Neutrophil (primary cell): ENCODE measurements at regions not wholly inside any gene's neighbourhood (a gene's known extent, or its start where the extent isn't known, plus 50 kb on each side); places are given as distances from the start of the nearest gene placed in this dataset.

Experiments used
- H3K27ac ChIP-seq: fragments of 200-600 bp; sonication (generic); 2 replicates; pipeline ENCODE4 v1.5.1; 2016; ENCODE audit warnings: mild to moderate bottlenecking, moderate library complexity
- H3K27me3 ChIP-seq: fragments of 200-600 bp; sonication (generic); 2 replicates; pipeline ENCODE4 v1.6.0; 2016; ENCODE audit warnings: mild to moderate bottlenecking
- H3K36me3 ChIP-seq: fragments of 200-600 bp; sonication (generic); 2 replicates; pipeline ENCODE4 v1.5.1; 2017
- H3K4me1 ChIP-seq, 2 experiments: fragments of 200-600 bp in 1 of 2; sonication (generic) in 1 of 2; 1 replicate in 1 of 2; 2 replicates in 1 of 2; pipeline versions ENCODE4 v1.5.1 to v1.6.1; 2013 to 2016; ENCODE audit warnings: low read depth in 1 of 2, low read length in 1 of 2, mild to moderate bottlenecking in 1 of 2, moderate library complexity in 1 of 2; ENCODE audit not compliant: control insufficient read depth in 1 of 2, insufficient read depth in 1 of 2
- H3K4me3 ChIP-seq, 2 experiments: fragments of 200-600 bp in 1 of 2; sonication (generic) in 1 of 2; 1 replicate in 1 of 2; 2 replicates in 1 of 2; pipeline ENCODE4 v1.5.1; 2013 to 2016; ENCODE audit warnings: low read depth in 1 of 2, low read length in 1 of 2, mild to moderate bottlenecking in 1 of 2, moderate library complexity in 1 of 2
- H3K9me3 ChIP-seq: fragments of 200-600 bp; sonication (generic); 2 replicates; pipeline ENCODE4 v1.5.1; 2016
- TF ChIP-seq, protein P1 (sequence below): fragments of 200-600 bp; sonication (generic); IDR thresholded peaks from 2 replicates; pipeline ENCODE4 v1.5.1; 2016; ENCODE audit warnings: antibody characterized with exemption

DNA sequence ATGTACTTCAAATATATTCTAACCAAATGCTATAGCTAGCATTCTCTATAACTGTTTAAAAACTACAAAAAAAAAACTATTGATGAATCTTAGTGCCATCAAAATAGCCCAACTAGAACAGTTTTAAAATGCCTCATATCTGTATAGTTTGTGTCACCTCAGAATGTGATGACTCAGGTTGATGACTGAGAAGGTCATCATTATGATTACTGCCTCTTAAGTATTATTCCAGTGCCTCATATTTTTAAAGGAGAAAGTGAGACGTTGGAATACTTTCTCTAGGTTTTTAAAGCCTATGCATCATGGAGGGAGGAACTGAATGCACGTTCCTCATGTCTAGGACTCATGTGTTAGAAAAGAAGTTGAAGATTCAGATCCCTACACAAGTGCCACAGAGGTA lies 88.2 kb downstream of the TMA16 start:
- H3K27me3 ChIP-seq: no peaks in the 10 kb centered on the region
- no peak overlapping the region for H3K27ac ChIP-seq
- H3K4me1 ChIP-seq: no peaks in the 10 kb centered on the region
- TF ChIP-seq, protein P1, sequence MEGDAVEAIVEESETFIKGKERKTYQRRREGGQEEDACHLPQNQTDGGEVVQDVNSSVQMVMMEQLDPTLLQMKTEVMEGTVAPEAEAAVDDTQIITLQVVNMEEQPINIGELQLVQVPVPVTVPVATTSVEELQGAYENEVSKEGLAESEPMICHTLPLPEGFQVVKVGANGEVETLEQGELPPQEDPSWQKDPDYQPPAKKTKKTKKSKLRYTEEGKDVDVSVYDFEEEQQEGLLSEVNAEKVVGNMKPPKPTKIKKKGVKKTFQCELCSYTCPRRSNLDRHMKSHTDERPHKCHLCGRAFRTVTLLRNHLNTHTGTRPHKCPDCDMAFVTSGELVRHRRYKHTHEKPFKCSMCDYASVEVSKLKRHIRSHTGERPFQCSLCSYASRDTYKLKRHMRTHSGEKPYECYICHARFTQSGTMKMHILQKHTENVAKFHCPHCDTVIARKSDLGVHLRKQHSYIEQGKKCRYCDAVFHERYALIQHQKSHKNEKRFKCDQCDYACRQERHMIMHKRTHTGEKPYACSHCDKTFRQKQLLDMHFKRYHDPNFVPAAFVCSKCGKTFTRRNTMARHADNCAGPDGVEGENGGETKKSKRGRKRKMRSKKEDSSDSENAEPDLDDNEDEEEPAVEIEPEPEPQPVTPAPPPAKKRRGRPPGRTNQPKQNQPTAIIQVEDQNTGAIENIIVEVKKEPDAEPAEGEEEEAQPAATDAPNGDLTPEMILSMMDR: no peak
- H3K36me3 ChIP-seq: no peaks in the 10 kb centered on the region
- no peaks in the 10 kb centered on the region for H3K9me3 ChIP-seq
- no peak overlapping the region for H3K4me3 ChIP-seq

DNA sequence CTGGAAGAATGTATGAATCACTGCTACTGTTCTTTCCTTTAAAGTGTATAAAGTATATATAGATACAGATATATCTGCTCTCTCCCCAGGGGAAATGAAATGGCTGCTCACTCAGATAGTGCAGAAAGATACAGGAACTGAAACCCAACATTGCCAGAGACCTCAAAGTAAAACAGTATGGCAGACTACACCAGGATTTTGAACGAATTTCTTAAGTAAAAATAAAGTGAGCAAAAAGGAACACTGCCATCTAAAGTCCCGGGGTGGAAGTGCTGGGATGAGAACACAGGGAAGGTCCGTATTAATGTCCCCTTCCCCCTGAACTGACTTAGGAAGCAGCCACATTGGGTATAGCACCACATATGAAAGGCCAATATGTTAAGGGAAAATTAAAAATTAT lies 93.4 kb downstream of the TMA16 start:
- H3K4me3 ChIP-seq: no peak overlapping the region
- H3K4me1 ChIP-seq: no peaks in the 10 kb centered on the region
- H3K36me3 ChIP-seq: no peaks in the 10 kb centered on the region

DNA sequence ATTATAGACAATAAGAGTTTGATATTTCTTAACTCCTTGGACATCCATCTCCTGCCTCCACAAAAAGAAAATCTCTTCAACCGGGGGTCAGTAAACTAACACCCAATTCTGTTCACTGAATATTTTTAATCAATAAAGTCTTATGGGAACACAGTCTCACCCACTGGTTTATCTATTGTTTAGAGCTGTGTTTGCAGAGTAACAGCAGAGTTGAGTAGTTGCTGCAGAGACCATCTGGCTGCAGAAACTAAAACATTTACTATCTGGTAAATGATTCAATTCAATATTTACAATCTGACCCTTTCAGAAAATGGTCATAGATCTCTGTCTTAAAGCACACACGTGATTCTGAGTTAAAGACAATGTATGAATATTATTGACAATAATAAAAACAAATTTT lies 94.0 kb downstream of the TMA16 start:
- H3K36me3 ChIP-seq: no peaks in the 10 kb centered on the region

More for the DNA sequence above, 93.4 kb downstream of the TMA16 start:
- no peak overlapping the region for H3K27ac ChIP-seq
- TF ChIP-seq, protein P1: no peak
- H3K27me3 ChIP-seq: no peaks in the 10 kb centered on the region
- no peaks in the 10 kb centered on the region for H3K9me3 ChIP-seq

DNA sequence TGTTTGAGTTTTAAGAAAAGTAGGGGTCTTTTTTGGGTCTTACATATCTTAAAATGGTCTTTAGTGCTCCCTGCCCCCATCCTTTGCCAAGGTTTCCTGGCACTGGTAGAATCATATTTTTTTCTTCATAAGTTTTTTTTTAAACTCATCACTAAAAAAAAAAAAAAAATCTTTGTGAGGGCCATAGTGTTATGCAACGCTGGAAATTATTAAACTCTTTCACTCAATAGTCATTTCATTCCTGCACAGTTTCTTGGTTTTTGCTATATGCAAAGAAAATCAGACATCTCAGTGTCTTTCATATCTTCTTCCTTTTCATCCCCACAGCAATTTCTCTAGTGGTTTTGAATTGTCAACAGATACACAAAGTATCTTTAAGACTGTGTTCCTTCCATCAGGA lies 95.6 kb downstream of the TMA16 start:
- Histone ChIP-seq H3K4me3 (no peak overlapping the region), H3K9me3 (no peaks in the 10 kb centered on the region), H3K4me1 (no peaks in the 10 kb centered on the region), H3K27ac (no peak overlapping the region), H3K27me3 (no peaks in the 10 kb centered on the region), H3K36me3 (no peaks in the 10 kb centered on the region)
- TF ChIP-seq, protein P1: no peak

More for the DNA sequence above, 94.0 kb downstream of the TMA16 start:
- no peaks in the 10 kb centered on the region for H3K27me3 ChIP-seq
- no peak overlapping the region for H3K4me3 ChIP-seq
- no peaks in the 10 kb centered on the region for H3K4me1 ChIP-seq
- H3K9me3 ChIP-seq: no peaks in the 10 kb centered on the region
- TF ChIP-seq, protein P1: no peak
- H3K27ac ChIP-seq: no peak overlapping the region

DNA sequence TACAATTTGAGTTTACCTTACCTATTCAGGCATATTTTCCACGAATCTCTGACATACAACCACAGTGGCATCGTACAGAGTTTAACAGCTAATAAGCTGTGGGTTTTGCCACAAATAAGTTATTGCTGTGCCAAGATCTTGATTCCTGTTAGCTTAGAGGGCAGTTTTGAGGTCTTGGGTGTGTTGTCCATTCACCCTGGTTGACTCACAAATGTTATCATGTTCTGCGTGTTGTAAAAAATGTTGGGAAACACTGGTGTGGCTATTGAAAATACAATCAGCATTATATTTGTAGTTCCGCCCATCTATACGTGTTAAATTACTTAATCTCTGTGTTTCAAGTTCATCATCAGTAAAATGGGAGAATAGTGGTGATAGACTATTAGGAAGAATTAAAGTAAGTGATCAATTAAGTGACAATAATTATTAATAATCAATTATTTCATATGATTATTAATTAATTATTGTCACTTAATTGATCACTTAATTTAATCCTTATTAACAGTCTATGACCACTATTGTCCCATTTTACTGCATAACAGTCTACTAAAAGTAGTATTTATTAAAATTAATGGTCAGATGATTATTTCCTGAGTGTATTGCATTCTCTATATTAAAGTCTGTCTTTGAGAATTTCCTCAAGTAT lies 96.3 kb downstream of the TMA16 start:
- Histone ChIP-seq H3K36me3 (no peaks in the 10 kb centered on the region), H3K4me3 (no peak overlapping the region), H3K27me3 (no peaks in the 10 kb centered on the region), H3K9me3 (no peaks in the 10 kb centered on the region), H3K4me1 (no peaks in the 10 kb centered on the region), H3K27ac (no peak overlapping the region)
- TF ChIP-seq, protein P1: no peak
